ENCODE measurements at regions not wholly inside any gene's neighbourhood (a gene's known extent, or its start where the extent isn't known, plus 50 kb on each side); places are given as distances from the start of the nearest gene placed in this dataset.

DNA sequence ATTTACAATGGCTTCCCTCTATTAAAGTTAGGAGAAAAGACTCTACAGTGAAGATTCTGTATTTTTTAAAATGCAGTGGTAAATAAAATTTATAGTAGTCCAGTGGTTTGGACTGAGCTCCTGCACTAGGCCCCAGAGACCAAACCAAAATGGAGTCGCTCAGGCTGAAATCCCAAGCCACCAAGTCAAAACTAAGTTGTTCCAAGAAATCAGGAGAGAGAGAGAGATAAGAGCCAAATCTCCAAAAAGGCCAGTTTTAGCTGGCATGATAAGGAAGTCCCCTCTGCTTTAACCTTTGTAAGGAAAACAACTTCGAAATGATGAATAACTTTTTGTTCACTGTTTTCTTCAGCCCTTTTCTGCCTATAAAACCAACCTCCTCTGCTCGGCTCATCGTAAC lies 265.9 kb upstream of the KLF14 start:
- no peak for FAIRE-seq

DNA sequence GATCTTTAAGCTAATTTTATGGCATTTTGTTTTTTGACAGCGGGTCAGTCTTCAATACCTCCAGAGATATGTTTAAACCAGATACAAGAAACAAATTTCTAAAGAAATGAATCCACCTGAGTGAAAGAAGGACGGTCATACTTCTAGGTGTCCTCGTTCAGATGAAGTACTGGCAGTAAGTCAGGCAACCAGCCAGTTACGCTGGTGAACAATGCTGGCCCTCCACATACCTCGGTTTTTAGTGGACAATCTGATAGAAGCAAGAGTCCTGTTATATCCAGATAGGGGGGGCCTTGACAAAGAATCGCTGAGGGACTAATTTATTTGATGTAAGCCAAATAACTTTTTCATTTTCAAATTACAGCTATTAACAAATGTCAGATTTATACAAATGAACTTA lies 266.4 kb upstream of the KLF14 start:
- no peak for FAIRE-seq

DNA sequence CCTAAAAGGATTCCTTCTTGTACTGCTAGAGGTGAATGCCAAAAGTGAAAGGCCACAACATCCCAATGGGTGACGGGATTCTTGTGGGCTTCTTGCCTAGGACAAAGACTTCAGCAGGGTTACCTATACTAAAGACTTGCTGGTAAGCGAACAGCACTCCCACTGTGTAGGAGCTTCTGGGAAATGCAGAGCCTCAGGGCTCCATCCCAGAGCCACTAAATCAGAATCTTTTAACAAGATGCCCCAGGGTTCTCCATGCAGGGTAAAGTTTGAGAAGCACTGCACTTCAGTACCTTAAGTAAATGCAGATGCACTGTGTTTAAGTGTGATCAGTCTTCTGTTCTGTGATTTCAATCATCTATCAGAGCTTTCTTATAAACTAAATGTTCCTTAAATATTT lies 266.9 kb upstream of the KLF14 start:
- no peak for FAIRE-seq

DNA sequence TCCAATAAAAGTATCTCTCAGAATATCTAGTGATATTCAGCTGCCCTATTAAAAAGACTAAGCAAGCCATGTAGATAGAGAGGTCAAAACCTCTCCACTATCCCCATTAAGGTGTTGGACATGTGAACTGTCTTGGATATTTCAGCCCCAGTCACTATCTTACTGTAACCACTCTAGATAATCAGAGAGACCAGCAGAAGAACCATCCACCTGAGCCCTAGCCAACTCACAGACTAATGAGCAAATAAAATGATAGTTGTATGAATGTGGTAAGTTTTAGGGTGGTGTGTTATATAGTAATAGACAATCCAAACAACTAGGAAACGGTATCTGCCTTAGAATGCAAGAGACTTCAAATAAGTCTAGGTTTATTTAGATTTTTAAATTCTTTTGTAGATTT lies 268.6 kb upstream of the KLF14 start:
- FAIRE-seq, result no peak

DNA sequence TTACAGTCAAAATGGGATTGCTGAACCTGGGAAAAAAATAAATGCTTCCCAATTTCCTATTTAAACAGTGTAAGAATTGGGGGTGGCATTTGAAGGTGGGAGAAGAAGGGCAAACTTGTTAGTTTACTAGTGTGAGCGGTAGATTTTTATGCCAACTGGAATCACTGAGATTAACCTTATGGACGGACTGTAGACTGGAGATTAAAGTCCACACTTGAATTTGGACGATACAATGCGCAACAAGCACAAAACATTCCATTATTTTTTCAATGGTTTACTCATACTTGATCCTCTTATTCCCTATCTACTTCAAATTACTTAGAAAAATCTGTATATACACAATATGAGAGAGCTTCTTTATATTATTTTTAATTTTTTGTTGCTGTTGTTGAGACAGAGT lies 269.6 kb upstream of the KLF14 start:
- no peak for FAIRE-seq

DNA sequence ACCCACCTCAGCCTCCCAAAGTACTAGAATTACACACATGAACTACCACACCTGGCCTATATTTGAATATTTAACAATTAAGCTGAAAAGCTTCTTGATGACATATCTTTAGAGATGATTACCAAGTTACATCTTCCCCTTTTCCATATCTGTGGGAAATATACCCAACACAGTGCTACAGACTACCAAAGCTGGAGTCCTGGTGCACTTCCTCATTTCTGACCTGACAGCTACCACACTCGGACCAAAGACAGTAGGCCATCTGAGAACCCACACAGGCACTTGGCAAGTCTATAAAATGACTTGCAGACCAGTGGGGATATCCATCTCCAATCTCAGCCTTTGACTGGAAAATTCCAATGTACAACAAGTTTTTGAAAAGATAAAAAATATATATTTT lies 270.4 kb upstream of the KLF14 start:
- FAIRE-seq, result no peak

DNA sequence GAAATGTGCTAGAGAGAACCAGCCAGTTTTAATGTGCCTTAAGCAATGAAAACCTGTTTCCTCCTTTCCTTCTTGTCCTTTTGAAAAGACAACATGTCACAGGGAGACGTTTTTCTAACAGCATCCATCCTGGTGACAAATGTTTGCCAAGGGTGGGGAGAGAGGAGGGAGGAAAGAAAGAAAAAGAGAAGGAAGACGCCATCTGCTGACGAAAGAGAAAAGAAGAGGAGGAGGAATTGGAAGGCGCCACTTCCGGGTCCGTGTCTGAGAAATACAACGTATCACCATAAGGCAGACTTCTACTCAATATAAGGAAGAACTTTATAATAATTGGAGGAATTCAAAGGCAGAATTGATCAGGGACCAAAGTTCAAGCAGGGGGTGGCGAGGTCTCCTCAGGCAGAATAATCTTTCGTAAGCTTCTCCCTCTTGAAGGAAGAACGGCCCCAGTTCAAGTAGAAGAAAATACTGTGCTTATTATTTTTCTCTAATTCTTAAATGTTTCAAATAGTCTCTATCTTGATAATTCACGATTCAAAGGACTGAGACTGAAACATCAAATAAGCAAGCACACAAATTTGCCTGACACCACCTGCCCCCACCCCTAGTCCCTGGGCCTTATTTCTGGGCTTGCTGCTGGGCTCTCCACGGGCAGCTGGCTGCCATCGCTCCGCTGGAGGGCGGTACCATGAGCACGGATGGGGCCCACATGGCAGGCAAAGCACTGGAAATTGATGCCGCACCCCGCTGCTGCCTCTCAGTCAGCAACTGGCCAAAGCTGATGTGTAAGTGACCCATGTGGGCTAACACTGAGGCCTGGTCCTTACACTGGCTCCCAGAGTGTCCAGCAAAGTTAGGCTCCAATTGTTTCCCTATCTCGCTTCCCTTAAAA lies 273.7 kb upstream of the KLF14 start:
- peak; percentile 94 for FAIRE-seq

DNA sequence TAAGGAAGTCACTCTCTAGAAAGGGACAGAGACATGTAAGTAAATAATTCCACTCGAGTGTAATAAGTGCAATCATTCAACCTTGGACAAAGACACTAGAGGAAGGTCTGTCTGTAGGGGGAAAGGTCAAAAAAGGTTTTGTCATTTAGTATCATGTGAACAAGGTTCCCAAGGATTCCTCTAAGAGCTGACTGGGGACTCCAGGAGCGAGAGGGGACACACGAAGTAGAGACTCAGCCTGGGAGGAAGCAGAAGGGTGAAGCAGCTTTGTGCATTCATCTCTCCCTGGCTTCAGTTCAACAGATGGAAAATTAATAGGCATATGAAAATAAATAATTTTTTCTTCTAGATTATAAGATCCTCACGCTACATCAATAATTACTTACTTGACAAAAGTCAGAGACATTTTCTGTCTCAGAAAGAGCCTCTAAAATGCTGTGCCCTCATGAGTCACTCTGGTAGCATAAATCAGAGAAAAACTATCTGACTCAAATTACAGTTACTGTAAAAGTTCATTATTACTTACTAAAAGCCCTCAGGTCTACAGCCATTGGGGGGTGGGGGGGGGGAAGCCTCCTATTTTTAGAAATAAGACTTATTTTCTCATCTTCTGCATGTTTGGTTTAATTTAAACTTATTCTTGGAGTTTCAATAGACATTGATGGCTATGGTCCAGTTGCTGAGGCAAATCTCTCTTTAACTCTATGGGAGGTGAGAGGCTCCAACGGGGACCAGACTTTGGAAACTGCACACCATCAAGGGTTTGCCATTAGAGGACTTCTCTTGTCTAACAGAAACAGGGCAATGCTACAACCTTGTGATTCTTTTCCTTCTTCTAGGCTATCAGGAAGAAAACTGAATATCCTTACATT lies 275.1 kb upstream of the KLF14 start:
- FAIRE-seq, result peak; percentile 91

DNA sequence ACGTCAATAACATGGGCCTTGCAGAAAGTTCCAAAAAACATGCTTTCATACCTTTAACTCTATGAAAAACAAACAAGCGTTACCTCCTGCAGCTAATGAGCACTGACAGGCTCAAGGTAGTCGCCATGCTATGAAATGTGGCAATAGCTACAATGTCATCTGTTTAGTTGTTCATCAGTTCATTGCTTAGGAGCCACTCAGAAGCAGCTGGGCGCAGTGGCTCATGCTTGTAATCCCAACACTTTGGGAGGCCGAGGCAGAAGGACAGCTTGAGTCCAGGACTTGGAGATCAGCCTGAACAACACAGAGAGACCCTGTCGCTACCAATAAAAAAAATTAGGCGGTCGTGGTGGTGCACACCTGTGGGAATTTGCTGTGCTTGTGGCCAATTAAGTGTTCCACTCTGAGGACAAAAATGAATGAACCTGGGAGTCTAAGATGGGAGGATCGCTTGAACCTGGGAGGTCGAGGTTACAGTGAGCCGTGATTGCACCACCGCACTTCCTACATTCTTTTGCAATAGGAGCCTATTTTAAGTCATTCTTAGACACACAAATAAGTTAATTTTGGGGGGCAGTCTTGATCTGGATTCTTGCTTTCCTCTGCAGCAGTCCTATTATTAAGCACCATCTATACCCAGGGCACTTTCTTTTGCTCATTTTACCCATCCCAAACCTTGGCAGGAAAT lies 276.2 kb upstream of the KLF14 start:
- FAIRE-seq, result no peak

DNA sequence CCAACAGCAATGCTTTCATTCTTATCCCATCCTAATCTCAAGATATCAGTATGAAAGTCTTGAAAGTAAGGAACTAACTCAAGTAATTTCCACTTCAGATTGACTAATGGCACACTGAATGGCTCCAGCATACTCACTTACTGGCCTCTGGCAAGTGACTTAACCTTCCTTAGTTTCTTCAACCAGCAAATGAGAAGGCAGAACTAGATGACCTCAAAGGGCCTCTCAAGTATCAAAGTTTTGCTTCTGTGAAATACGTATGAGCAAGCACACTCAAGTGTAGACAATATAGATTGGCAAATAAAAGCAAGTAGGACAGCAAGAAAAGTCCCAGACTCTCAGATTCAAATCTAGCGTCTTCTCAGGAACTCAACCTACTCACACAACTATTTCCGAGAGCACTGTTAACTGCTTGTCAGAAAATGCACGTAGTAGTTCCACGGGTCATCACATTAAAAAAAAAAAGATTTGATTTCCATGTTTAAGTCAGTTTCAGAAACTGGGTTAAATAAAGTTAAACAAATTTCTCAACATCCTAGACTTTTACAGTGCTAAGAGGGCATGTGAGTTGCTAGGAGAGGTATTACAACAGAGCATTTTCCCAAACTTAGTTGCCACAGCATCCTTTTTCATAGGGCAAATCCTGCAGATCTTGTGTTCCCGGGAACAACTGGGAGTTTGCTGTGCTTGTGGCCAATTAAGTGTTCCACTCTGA lies 276.9 kb upstream of the KLF14 start:
- no peak for FAIRE-seq

DNA sequence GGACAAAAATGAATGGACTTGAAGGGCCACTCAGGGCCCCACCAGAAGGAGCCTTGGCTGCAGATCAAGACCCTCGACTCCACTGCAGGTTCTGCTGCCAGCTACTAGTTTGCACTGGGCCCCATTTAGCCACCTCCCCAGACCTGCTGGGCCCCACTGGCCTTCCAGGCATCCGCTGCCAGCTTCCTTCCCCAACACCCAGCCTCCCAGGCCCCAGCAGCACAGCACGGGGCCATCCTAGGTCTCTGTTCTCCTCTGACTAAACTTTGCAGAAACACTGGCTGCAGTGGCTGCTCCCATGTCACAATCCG lies 277.4 kb upstream of the KLF14 start:
- FAIRE-seq, result no peak

DNA sequence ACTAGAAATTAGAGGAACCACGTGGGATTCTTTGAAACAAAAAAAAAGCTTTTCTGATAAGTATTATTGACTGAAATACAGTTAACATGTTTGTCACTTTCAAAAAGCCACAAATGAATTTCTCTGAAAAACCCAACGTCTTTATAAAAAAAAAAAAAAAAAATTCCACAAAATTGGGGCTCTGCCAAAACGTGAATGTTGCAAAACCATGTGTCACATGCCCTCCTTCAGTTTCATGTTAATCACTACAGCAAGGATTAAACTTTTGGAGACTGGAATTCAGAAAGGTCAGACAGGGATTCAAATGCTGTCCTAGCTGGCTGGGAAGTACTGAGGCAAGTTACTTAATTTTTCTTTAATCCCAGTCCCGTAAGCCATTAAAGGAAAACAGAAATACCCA lies 278.0 kb upstream of the KLF14 start:
- peak; percentile 98 for FAIRE-seq

DNA sequence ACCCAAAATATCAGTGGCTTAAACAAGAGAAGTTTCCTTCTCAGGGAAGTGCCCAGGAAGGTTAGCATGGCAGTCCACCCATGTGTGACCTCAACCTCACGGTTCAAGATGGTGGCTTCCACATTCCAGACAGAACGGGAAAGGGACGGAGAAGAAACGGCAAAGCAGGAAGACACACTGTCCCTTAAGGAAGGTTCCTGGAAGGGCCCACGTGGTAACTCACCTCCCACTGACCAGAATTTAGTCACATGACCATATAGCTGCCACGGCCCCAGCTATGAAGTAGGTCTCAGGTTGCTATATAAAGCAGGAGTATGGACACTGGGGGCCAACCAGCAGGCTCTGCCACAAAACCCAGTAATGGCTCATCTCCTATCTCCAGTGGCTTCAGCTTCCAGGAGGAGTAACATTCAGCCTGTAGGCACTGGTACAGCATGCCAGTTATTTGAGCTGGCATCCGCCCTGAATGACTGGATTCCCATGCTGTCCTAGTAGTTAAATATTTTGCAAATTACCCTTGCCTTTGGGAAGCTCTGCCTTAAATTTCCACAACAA lies 278.5 kb upstream of the KLF14 start:
- FAIRE-seq, result no peak

DNA sequence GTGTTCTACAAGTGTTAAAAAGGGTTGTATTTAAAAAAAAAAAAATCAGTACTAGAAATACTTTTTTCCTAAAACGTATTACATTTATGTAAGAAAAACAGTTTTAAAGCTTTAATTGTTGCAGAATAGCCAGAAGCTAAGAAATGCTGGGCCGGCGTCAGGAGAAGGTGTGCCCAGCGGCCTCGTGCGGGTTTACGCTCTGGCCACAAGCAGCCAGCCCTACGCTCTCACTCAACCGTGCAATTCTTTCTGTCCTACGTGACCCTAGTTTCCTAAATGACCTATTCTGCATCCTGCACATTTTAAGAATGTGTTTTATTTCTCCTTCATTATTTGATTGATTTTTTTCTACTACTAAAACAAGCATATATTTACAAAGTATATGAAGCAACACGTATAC lies 279.7 kb upstream of the KLF14 start:
- peak; percentile 49 for FAIRE-seq

DNA sequence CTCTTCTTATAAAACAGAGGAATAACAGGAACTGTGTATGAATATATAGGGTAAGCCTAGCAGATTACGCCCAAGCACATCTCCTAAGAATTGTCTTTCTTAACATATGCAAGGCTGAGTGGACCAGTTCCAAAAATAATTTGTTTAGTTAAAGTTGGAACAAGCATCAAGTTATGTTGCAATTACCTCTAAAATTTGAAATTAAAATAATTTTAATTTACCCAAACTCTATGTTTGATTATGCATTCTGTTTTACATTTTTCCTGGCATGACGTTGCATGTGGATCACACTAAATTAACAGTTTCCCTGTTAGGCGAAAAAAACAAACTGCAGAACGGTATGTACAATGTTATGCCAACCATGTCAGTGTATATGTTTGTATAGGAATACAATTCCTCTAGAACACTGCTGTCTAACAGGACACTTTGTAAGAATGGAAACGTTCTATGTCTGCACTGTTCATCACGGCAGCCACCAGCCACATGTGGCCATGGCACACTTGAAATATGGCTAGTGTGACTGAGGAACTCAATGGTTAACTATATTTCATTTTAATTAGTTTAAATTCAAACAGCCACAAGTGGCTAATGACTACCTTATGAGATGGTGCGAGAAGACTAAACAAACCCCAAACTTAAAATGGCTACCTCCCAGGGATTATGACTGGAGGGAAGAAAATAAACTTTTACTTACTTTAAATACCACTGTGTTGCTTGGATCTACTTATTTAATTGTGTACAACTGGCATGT lies 281.1 kb upstream of the KLF14 start:
- FAIRE-seq, result no peak

DNA sequence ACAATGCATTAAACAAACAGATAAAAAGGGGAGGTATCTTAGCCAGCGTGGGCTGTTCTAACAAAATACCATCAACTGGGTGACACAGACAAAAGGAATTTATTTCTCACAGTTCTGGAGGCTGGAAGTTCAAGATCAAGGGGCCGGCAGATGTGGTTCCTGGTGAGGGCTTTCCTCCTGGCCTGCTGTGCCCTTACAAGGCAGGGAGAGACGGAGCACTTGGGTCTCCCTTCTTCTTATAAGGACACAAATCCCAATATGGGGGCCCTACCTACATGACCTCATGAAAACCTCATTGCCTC lies 281.6 kb upstream of the KLF14 start:
- no peak for FAIRE-seq

DNA sequence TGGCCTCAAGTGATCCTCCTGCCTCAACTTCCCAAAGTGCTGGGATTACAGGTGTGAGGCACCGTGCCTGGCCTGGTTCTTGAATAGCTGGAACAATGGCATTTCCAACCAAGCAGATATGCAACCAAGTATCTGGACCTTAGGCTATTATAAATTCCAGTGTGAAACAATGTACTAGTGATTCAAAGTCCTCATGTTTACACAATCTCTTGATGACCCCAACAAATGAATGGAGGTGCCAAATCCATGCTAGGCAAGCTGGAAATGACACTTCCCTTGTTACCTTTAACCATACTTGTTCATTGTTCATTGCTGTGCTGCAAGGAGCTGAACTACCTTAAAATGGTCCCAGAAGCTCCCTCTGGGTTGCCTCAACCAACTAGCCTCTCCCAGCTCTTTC lies 282.2 kb upstream of the KLF14 start:
- FAIRE-seq, result no peak

DNA sequence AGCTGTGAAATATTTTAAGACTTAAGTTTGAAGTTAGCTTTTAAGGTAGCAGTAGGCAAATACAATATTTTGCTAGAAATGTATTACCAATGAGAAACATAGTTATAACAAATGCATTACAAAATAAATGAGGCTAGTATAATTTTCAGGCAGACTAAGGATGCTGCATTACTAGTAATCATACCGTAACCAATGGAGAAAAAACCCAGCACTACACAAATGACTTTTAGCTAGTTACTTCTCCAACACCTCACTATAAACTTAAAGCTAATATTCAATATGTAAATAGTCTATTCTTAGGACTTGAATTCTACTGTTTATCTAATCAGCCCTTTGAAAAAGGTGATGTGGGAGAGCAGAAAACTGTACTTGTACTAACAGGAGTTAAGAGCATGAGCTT lies 285.3 kb upstream of the KLF14 start:
- FAIRE-seq, result no peak

DNA sequence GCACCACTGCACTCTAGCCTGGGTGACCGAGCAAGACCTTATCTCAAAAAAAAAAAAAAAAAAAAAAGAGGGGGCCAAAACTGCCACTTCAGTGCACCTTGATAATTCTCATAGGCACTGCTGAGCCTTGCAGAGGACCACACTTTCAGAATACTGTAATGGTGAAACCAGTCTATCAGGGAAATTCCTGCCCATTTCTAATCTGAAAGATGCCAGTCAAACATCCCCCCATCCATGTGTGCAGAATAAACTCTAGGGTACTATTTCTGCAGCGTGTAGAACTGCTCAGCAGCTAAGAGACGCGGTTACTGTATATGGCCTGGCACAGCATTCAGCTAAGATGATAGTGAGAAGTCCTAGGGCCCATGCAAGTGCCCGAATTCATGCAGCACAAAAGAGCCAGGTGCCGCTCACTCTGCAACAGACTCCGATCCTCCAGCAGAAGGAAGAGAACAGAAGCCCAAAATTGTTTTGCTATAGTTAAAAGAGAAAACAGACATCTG lies 286.8 kb upstream of the KLF14 start:
- no peak for FAIRE-seq

DNA sequence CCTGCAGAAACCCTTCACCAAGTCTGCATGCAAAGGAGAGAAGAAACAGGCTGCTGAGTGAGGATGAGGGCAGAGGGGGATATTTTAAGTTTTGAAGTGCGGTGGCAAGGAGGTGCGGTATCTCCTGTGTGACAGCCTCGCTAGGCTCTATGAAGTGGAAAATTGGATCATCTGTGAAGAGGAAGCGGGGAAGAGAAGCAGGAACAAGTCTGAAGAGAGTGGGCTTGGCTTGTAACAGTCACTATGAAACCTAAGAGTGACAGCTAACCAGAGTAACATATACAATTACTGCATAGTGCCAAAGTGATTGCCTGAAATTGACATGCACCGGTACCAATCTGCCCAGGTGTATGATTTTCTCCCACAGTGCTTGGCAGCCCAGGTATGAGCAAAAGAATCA lies 287.5 kb upstream of the KLF14 start:
- FAIRE-seq, result no peak

DNA sequence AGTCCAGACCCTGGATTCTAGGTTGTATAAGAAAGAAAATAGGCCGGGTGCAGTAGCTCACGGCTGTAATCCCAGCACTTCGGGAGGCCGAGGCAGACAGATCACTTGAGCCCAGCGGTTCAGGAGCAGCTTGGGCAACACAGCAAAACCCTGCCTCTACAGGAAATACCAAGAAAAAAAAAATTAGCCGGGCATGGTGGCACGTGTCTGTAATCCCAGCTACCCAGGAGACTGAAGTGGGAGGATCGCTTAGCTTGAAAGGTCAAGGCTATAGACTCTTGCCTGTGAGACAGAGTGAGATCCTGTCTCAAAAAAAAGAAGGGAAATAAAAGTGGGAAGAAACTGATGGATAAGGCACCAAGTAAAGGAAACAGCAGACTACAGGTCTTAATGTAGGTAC lies 287.9 kb upstream of the KLF14 start:
- no peak for FAIRE-seq
